Heart right ventricle (tissue), 16 donors: ENCODE measurements at regions not wholly inside any gene's neighbourhood (a gene's known extent, or its start where the extent isn't known, plus 50 kb on each side); places are given as distances from the start of the nearest gene placed in this dataset.

Experiments used
- ATAC-seq, 8 donors: fragments of 200-7000 bp; cut with Tn5 transposase; one replicate each; pipeline ENCODE4 v1.9.1; 2020; ENCODE audit warnings: mild to moderate bottlenecking in 8 of 8, moderate library complexity in 8 of 8, moderate number of reproducible peaks in 1 of 8
- DNase-seq, 2 donors: peaks; one replicate each; pipeline ENCODE4 v3.0.0-alpha.2; 2020
- H3K27ac ChIP-seq, 10 donors: fragments of 200-600 bp; sonication (generic) in 2 of 10; one replicate each; pipeline versions ENCODE4 v1.5.0 to v1.8.0; 2020 to 2022; ENCODE audit warnings: mild to moderate bottlenecking in 3 of 10
- H3K27me3 ChIP-seq, 7 donors: fragments of 200-600 bp; one replicate each; pipeline ENCODE4 v1.8.0; 2021 to 2022; ENCODE audit warnings: mild to moderate bottlenecking in 2 of 7
- H3K36me3 ChIP-seq, 9 donors: fragments of 200-600 bp; sonication (generic) in 1 of 9; one replicate each; pipeline versions ENCODE4 v1.5.0 to v1.8.0; 2020 to 2022; ENCODE audit warnings: mild to moderate bottlenecking in 2 of 9
- H3K4me1 ChIP-seq, 9 donors: fragments of 200-600 bp; sonication (generic) in 1 of 9; one replicate each; pipeline versions ENCODE4 v1.5.0 to v1.8.0; 2020 to 2022; ENCODE audit warnings: mild to moderate bottlenecking in 4 of 9
- H3K4me3 ChIP-seq, 10 donors: fragments of 200-600 bp; sonication (generic) in 2 of 10; one replicate each; pipeline versions ENCODE4 v1.5.0 to v1.8.0; 2020 to 2022; ENCODE audit warnings: mild to moderate bottlenecking in 7 of 10, moderate library complexity in 2 of 10
- H3K9me3 ChIP-seq, 11 donors: fragments of 200-600 bp in 10 of 11; sonication (generic) in 2 of 11; one replicate each; pipeline versions ENCODE4 v1.5.0 to v1.8.0; 2013 to 2022; ENCODE audit warnings: mild to moderate bottlenecking in 2 of 11, control low read depth in 1 of 11, moderate library complexity in 1 of 11
- WGBS, 2 donors: extraction: QIAGEN DNeasy Blood & Tissue Kit; methylation state at CpG; one replicate each; pipeline ENCODE4 v1.1.7; 2013; ENCODE audit warnings: inconsistent platforms in 1 of 2; 5-methylcytosine and 5-hydroxymethylcytosine counted together
- intact Hi-C, 10 donors: fragments of 100-400 bp; cut with DNase I; formaldehyde crosslinking; loops; one replicate each; pipeline versions ENCODE4 v1.11.1 to v1.14.2; 2022
- TF ChIP-seq, protein P1 (sequence below), 9 donors: fragments of 200-600 bp; sonication (generic) in 2 of 9; IDR thresholded peaks; one replicate each; pipeline versions ENCODE4 v1.5.0 to v1.8.0; 2021 to 2022; ENCODE audit warnings: antibody characterized with exemption in 9 of 9, mild to moderate bottlenecking in 5 of 9, moderate library complexity in 1 of 9
- donor health status: Arrhythmogenic right ventricular cardiomyopathy.
- donor health status: ischemic (EF 13 %, LVEDD 7.1; RV severe dilation, severe dysfunction).
- donor health status: healthy with polysubstance abuse.
- donor health status: DM: no; HTN: yes; CAD: no.
- donor health status: DM: no; HTN: no; CAD: no.
- donor health status: ischemic (EF 25% LVEDD 6.9; RV normal size, moderate dysfunction).
- donor health status: ischemic (EF 25% LVEDD 5.7; RV mildly dilated, moderate dysfunction).
- donor health status: healthy.
- donor health status: DM: yes; HTN: yes; CAD: no.
- donor health status: Ischemic cardiomyopathy.
- donor health status: ischemic (EF 35%, LVEDD 5.7; RV mildly dilated, moderate dysfunction).
- donor health status: nonischemic (EF 11% LVEDD 7.7; RV severe dilation, severe dysfunction).
- donor health status: DM: yes; HTN: yes; CAD: no.
- donor health status: PGD.
- donor health status: ischemic (EF 29% LVEDD 5.4; RV normal size, mild dysfunction).
- donor health status: nonischemic (EF 23%, LVEDD 6.1; RV moderate dilation, normal function).

- no peaks in the 10 kb centered on the region for H3K27me3 ChIP-seq
- DNase-seq (no peak), ATAC-seq (no peak)
- intact Hi-C loops, result no loop called here
- H3K27ac ChIP-seq, result no peak overlapping the region
- H3K36me3 ChIP-seq, result no peaks in the 10 kb centered on the region
- H3K4me1 ChIP-seq, result no peaks in the 10 kb centered on the region
- 70 to 71% methylated on average over 4 of the region's 4 CpGs for WGBS, 2 donors
- peaks cover 0 to 6% (median 0%) of the 10 kb centered on the region in 11 donors for H3K9me3 ChIP-seq
- TF ChIP-seq, protein P1, sequence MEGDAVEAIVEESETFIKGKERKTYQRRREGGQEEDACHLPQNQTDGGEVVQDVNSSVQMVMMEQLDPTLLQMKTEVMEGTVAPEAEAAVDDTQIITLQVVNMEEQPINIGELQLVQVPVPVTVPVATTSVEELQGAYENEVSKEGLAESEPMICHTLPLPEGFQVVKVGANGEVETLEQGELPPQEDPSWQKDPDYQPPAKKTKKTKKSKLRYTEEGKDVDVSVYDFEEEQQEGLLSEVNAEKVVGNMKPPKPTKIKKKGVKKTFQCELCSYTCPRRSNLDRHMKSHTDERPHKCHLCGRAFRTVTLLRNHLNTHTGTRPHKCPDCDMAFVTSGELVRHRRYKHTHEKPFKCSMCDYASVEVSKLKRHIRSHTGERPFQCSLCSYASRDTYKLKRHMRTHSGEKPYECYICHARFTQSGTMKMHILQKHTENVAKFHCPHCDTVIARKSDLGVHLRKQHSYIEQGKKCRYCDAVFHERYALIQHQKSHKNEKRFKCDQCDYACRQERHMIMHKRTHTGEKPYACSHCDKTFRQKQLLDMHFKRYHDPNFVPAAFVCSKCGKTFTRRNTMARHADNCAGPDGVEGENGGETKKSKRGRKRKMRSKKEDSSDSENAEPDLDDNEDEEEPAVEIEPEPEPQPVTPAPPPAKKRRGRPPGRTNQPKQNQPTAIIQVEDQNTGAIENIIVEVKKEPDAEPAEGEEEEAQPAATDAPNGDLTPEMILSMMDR (IDR thresholded peaks at IDR 0.05), result no peak
- H3K4me3 ChIP-seq, result no peak overlapping the region
Measured at GRCh38 chr14:47935332-47935731, 259.9 kb upstream of the MDGA2 start.

GRCh38 chr14:47929334-47929733 is 253.9 kb upstream of the MDGA2 start:
- Histone ChIP-seq H3K4me3 (no peak overlapping the region), H3K27me3 (no peaks in the 10 kb centered on the region), H3K9me3 (peaks cover 0 to 5% (median 0%) of the 10 kb centered on the region in 11 donors), H3K36me3 (no peaks in the 10 kb centered on the region), H3K4me1 (no peaks in the 10 kb centered on the region), H3K27ac (no peak overlapping the region)
- TF ChIP-seq, protein P1 (IDR thresholded peaks at IDR 0.05), result no peak
- DNase-seq (no peak), ATAC-seq (no peak)
- intact Hi-C loops, result no loop called here

- Histone ChIP-seq H3K4me3 (no peak overlapping the region), H3K36me3 (no peaks in the 10 kb centered on the region), H3K4me1 (no peaks in the 10 kb centered on the region), H3K27ac (no peak overlapping the region), H3K9me3 (peaks cover 0 to 14% (median 4%) of the 10 kb centered on the region in 11 donors), H3K27me3 (peaks cover 0 to 3% (median 0%) of the 10 kb centered on the region in 7 donors)
- TF ChIP-seq, protein P1 (IDR thresholded peaks at IDR 0.05), result no peak
- no peak for ATAC-seq
- intact Hi-C loops, result no loop called here
- no peak for DNase-seq
- 2 to 14% methylated on average over 1 of the region's 1 CpG for WGBS, 2 donors
Measured at GRCh38 chr14:47921133-47921532, 245.7 kb upstream of the MDGA2 start.

GRCh38 chr14:47919997-47920396 is 244.6 kb upstream of the MDGA2 start:
- intact Hi-C loops, result loop anchor here in 4 of 10 donors (5.0 to 10.0 kb wide), 4 partner anchors 475 to 1255 kb away; no protein-coding TSS in a partner anchor
- H3K36me3 ChIP-seq, result no peaks in the 10 kb centered on the region
- TF ChIP-seq, protein P1 (IDR thresholded peaks at IDR 0.05), result no peak
- no peak overlapping the region for H3K27ac ChIP-seq
- H3K27me3 ChIP-seq, result peaks cover 0 to 3% (median 0%) of the 10 kb centered on the region in 7 donors
- H3K9me3 ChIP-seq, result peaks cover 0 to 14% (median 4%) of the 10 kb centered on the region in 11 donors
- ATAC-seq (no peak), DNase-seq (no peak)
- WGBS, 2 donors, result 83 to 87% methylated on average over 6 of the region's 6 CpGs
- no peaks in the 10 kb centered on the region for H3K4me1 ChIP-seq
- no peak overlapping the region for H3K4me3 ChIP-seq
